ENCODE measurements at regions not wholly inside any gene's neighbourhood (a gene's known extent, or its start where the extent isn't known, plus 50 kb on each side); places are given as distances from the start of the nearest gene placed in this dataset.

- no peaks in the 10 kb centered on the region for H3K36me3 Mint-ChIP-seq (ENCODE audit: low read depth)
- no peaks in the 10 kb centered on the region for H3K4me1 Mint-ChIP-seq
- DNase-seq, result no peak
- H3K27ac Mint-ChIP-seq, result no peak overlapping the region
- H3K9me3 Mint-ChIP-seq, result peaks cover 4% of the 10 kb centered on the region
- H3K4me3 Mint-ChIP-seq, result no peak overlapping the region
- intact Hi-C loops (cut with micrococcal nuclease), result no loop called here
- no peaks in the 10 kb centered on the region for H3K27me3 Mint-ChIP-seq
Observed at GRCh38 chr9:108139900-108140299, 650.3 kb upstream of the KLF4 start.

GRCh38 chr9:108138516-108138915 lies 648.9 kb upstream of the KLF4 start:
- no peak overlapping the region for H3K27ac Mint-ChIP-seq

GRCh38 chr9:108136656-108137055 lies 647.1 kb upstream of the KLF4 start:
- Mint-ChIP-seq H3K36me3 (ENCODE audit: low read depth) (no peaks in the 10 kb centered on the region), H3K4me1 (no peaks in the 10 kb centered on the region), H3K9me3 (peaks cover 4% of the 10 kb centered on the region), H3K27me3 (no peaks in the 10 kb centered on the region), H3K4me3 (no peak overlapping the region), H3K27ac (no peak overlapping the region)
- DNase-seq, result no peak
- intact Hi-C loops (cut with micrococcal nuclease), result no loop called here

More at GRCh38 chr9:108138516-108138915, 648.9 kb upstream of the KLF4 start:
- Mint-ChIP-seq H3K36me3 (ENCODE audit: low read depth) (no peaks in the 10 kb centered on the region), H3K9me3 (peaks cover 4% of the 10 kb centered on the region), H3K4me3 (no peak overlapping the region), H3K27me3 (no peaks in the 10 kb centered on the region), H3K4me1 (no peaks in the 10 kb centered on the region)
- intact Hi-C loops (cut with micrococcal nuclease), result no loop called here
- DNase-seq, result no peak

- no peak for DNase-seq
- H3K27ac Mint-ChIP-seq, result no peak overlapping the region
- H3K36me3 Mint-ChIP-seq (ENCODE audit: low read depth), result no peaks in the 10 kb centered on the region
- no peak overlapping the region for H3K4me3 Mint-ChIP-seq
- no peaks in the 10 kb centered on the region for H3K27me3 Mint-ChIP-seq
- intact Hi-C loops (cut with micrococcal nuclease), result no loop called here
- no peaks in the 10 kb centered on the region for H3K9me3 Mint-ChIP-seq
- H3K4me1 Mint-ChIP-seq, result no peaks in the 10 kb centered on the region
Observed at GRCh38 chr9:108134486-108135128, 645.0 kb upstream of the KLF4 start.

GRCh38 chr9:108133680-108134079 lies 644.1 kb upstream of the KLF4 start:
- H3K4me3 Mint-ChIP-seq, result no peak overlapping the region
- H3K9me3 Mint-ChIP-seq, result no peaks in the 10 kb centered on the region
- intact Hi-C loops (cut with micrococcal nuclease), result no loop called here
- no peaks in the 10 kb centered on the region for H3K27me3 Mint-ChIP-seq
- no peak overlapping the region for H3K27ac Mint-ChIP-seq
- no peaks in the 10 kb centered on the region for H3K4me1 Mint-ChIP-seq
- H3K36me3 Mint-ChIP-seq (ENCODE audit: low read depth), result no peaks in the 10 kb centered on the region
- no peak for DNase-seq

GRCh38 chr9:108133101-108133500 lies 643.5 kb upstream of the KLF4 start:
- DNase-seq, result no peak
- no peaks in the 10 kb centered on the region for H3K27me3 Mint-ChIP-seq
- H3K4me1 Mint-ChIP-seq, result no peaks in the 10 kb centered on the region
- no peaks in the 10 kb centered on the region for H3K9me3 Mint-ChIP-seq
- intact Hi-C loops (cut with micrococcal nuclease), result no loop called here
- H3K4me3 Mint-ChIP-seq, result no peak overlapping the region
- H3K27ac Mint-ChIP-seq, result no peak overlapping the region
- H3K36me3 Mint-ChIP-seq (ENCODE audit: low read depth), result no peaks in the 10 kb centered on the region

GRCh38 chr9:108130905-108131304 lies 641.3 kb upstream of the KLF4 start:
- H3K36me3 Mint-ChIP-seq (ENCODE audit: low read depth), result no peaks in the 10 kb centered on the region
- intact Hi-C loops (cut with micrococcal nuclease), result no loop called here
- no peak overlapping the region for H3K4me3 Mint-ChIP-seq
- DNase-seq, result no peak
- H3K9me3 Mint-ChIP-seq, result no peaks in the 10 kb centered on the region
- no peaks in the 10 kb centered on the region for H3K27me3 Mint-ChIP-seq
- no peaks in the 10 kb centered on the region for H3K4me1 Mint-ChIP-seq
- H3K27ac Mint-ChIP-seq, result no peak overlapping the region

GRCh38 chr9:108125625-108126024 lies 636.1 kb upstream of the KLF4 start:
- Mint-ChIP-seq H3K36me3 (ENCODE audit: low read depth) (no peaks in the 10 kb centered on the region), H3K27ac (no peak overlapping the region), H3K27me3 (no peaks in the 10 kb centered on the region), H3K9me3 (peaks cover under 1% of the 10 kb centered on the region), H3K4me3 (no peak overlapping the region), H3K4me1 (no peaks in the 10 kb centered on the region)
- no peak for DNase-seq
- intact Hi-C loops (cut with micrococcal nuclease), result no loop called here

- intact Hi-C loops (cut with micrococcal nuclease), result no loop called here
Observed at GRCh38 chr9:108119530-108120113, 630.1 kb upstream of the KLF4 start.

GRCh38 chr9:108117795-108118194 lies 628.2 kb upstream of the KLF4 start:
- Mint-ChIP-seq H3K27ac (no peak overlapping the region), H3K36me3 (ENCODE audit: low read depth) (no peaks in the 10 kb centered on the region), H3K27me3 (no peaks in the 10 kb centered on the region), H3K4me1 (no peaks in the 10 kb centered on the region), H3K4me3 (no peak overlapping the region), H3K9me3 (peaks cover 4% of the 10 kb centered on the region)
- intact Hi-C loops (cut with micrococcal nuclease), result no loop called here
- no peak for DNase-seq

More at GRCh38 chr9:108119530-108120113, 630.1 kb upstream of the KLF4 start:
- Mint-ChIP-seq H3K27me3 (no peaks in the 10 kb centered on the region), H3K9me3 (peaks cover 4% of the 10 kb centered on the region), H3K4me3 (no peak overlapping the region), H3K36me3 (ENCODE audit: low read depth) (no peaks in the 10 kb centered on the region), H3K4me1 (no peaks in the 10 kb centered on the region), H3K27ac (no peak overlapping the region)
- no peak for DNase-seq

- no peaks in the 10 kb centered on the region for H3K27me3 Mint-ChIP-seq
- no peaks in the 10 kb centered on the region for H3K36me3 Mint-ChIP-seq (ENCODE audit: low read depth)
- H3K4me3 Mint-ChIP-seq, result no peak overlapping the region
- peaks cover 4% of the 10 kb centered on the region for H3K9me3 Mint-ChIP-seq
- H3K4me1 Mint-ChIP-seq, result no peaks in the 10 kb centered on the region
- no peak for DNase-seq
- intact Hi-C loops (cut with micrococcal nuclease), result no loop called here
- no peak overlapping the region for H3K27ac Mint-ChIP-seq
Observed at GRCh38 chr9:108117306-108117705, 627.7 kb upstream of the KLF4 start.

- no peak overlapping the region for H3K27ac Mint-ChIP-seq
Observed at GRCh38 chr9:108113596-108113995, 624.0 kb upstream of the KLF4 start.

GRCh38 chr9:108109927-108110690 lies 620.5 kb upstream of the KLF4 start:
- Mint-ChIP-seq H3K4me1 (no peaks in the 10 kb centered on the region), H3K4me3 (no peak overlapping the region)

More at GRCh38 chr9:108113596-108113995, 624.0 kb upstream of the KLF4 start:
- DNase-seq, result no peak
- Mint-ChIP-seq H3K4me3 (no peak overlapping the region), H3K36me3 (ENCODE audit: low read depth) (no peaks in the 10 kb centered on the region), H3K9me3 (no peaks in the 10 kb centered on the region), H3K27me3 (no peaks in the 10 kb centered on the region), H3K4me1 (no peaks in the 10 kb centered on the region)
- intact Hi-C loops (cut with micrococcal nuclease), result no loop called here

GRCh38 chr9:108108852-108109448 lies 619.4 kb upstream of the KLF4 start:
- Mint-ChIP-seq H3K4me3 (no peak overlapping the region), H3K27me3 (no peaks in the 10 kb centered on the region), H3K36me3 (ENCODE audit: low read depth) (no peaks in the 10 kb centered on the region), H3K27ac (no peak overlapping the region), H3K4me1 (no peaks in the 10 kb centered on the region), H3K9me3 (no peaks in the 10 kb centered on the region)
- intact Hi-C loops (cut with micrococcal nuclease), result no loop called here
- DNase-seq, result no peak

More at GRCh38 chr9:108109927-108110690, 620.5 kb upstream of the KLF4 start:
- intact Hi-C loops (cut with micrococcal nuclease), result no loop called here
- Mint-ChIP-seq H3K9me3 (no peaks in the 10 kb centered on the region), H3K36me3 (ENCODE audit: low read depth) (no peaks in the 10 kb centered on the region), H3K27ac (no peak overlapping the region), H3K27me3 (no peaks in the 10 kb centered on the region)
- DNase-seq, result no peak

All from activated CD4-positive, alpha-beta T cell treated with anti-CD3 and anti-CD28 coated beads, Interleukin-2, amount 10 ng/mL, durations not matched to agents 24 days and 14 days (primary cell).